Astrocyte (in vitro differentiated cells and primary cell): ENCODE measurements at regions not wholly inside any gene's neighbourhood (a gene's known extent, or its start where the extent isn't known, plus 50 kb on each side); places are given as distances from the start of the nearest gene placed in this dataset.

Experiments used
- EZH2 ChIP-seq: IDR thresholded peaks from 2 replicates; pipeline ENCODE4 v1.6.1; 2012; ENCODE audit warnings: mild to moderate bottlenecking, low read length, inconsistent platforms; ENCODE audit not compliant: insufficient read depth
- TF ChIP-seq, protein P1 (sequence below): IDR thresholded peaks from 2 replicates; pipeline ENCODE4 v1.5.1; 2011; ENCODE audit warnings: low read depth, mild to moderate bottlenecking, inconsistent platforms, low read length, moderate library complexity; ENCODE audit not compliant: insufficient read depth

DNA sequence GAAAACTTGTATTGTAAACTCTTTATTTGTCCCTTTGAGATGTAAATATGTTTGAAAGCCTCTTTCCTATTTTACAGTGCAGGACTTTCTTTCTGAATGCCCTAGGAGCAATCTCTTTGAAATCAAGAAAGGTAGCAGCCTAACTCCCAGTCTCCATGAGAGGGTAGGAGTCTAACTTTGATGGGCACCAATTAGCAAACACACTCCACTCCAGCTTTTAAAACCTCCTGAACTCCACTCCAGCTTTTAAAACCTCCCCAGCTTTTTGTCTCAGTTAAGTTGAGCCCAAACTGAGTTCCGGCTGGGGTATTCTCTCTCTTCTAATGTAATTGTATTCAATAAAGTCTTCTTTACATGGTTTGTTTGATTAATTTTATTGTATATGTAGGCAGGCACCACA lies 493.7 kb upstream of the CDH7 start:
- TF ChIP-seq, protein P1, sequence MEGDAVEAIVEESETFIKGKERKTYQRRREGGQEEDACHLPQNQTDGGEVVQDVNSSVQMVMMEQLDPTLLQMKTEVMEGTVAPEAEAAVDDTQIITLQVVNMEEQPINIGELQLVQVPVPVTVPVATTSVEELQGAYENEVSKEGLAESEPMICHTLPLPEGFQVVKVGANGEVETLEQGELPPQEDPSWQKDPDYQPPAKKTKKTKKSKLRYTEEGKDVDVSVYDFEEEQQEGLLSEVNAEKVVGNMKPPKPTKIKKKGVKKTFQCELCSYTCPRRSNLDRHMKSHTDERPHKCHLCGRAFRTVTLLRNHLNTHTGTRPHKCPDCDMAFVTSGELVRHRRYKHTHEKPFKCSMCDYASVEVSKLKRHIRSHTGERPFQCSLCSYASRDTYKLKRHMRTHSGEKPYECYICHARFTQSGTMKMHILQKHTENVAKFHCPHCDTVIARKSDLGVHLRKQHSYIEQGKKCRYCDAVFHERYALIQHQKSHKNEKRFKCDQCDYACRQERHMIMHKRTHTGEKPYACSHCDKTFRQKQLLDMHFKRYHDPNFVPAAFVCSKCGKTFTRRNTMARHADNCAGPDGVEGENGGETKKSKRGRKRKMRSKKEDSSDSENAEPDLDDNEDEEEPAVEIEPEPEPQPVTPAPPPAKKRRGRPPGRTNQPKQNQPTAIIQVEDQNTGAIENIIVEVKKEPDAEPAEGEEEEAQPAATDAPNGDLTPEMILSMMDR: no peak
- no peak for TF ChIP-seq EZH2
